ENCODE measurements at regions not wholly inside any gene's neighbourhood (a gene's known extent, or its start where the extent isn't known, plus 50 kb on each side); places are given as distances from the start of the nearest gene placed in this dataset.

- TF ChIP-seq TFDP2 (CRISPR knock-in tag; IDR thresholded peaks at IDR 0.05), result peak; percentile 22; the same call in 1 of the 2 replicates
- no peak for TF ChIP-seq ZNF256 (CRISPR knock-in tag; conservative IDR thresholded peaks at IDR 0.05)
- TF ChIP-seq MXD1 (CRISPR knock-in tag; IDR thresholded peaks at IDR 0.05), result no peak
- TF ChIP-seq RBFOX2 (IDR thresholded peaks at IDR 0.05; ENCODE audit: low read depth, low read length), result no peak
- TF ChIP-seq ZNF18 (CRISPR knock-in tag; IDR thresholded peaks at IDR 0.05; ENCODE audit: insufficient replicate concordance), result no peak
- no peak for TF ChIP-seq ZNF850 (CRISPR knock-in tag; conservative IDR thresholded peaks at IDR 0.05)
- TF ChIP-seq ZNF143 (CRISPR knock-in tag; IDR thresholded peaks at IDR 0.05), result peak; percentile 82
- TF ChIP-seq, protein P1, sequence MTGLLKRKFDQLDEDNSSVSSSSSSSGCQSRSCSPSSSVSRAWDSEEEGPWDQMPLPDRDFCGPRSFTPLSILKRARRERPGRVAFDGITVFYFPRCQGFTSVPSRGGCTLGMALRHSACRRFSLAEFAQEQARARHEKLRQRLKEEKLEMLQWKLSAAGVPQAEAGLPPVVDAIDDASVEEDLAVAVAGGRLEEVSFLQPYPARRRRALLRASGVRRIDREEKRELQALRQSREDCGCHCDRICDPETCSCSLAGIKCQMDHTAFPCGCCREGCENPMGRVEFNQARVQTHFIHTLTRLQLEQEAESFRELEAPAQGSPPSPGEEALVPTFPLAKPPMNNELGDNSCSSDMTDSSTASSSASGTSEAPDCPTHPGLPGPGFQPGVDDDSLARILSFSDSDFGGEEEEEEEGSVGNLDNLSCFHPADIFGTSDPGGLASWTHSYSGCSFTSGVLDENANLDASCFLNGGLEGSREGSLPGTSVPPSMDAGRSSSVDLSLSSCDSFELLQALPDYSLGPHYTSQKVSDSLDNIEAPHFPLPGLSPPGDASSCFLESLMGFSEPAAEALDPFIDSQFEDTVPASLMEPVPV (CRISPR knock-in tag; IDR thresholded peaks at IDR 0.05), result no peak
- no peak for TF ChIP-seq ZNF484 (CRISPR knock-in tag; IDR thresholded peaks at IDR 0.05; ENCODE audit: borderline replicate concordance, low read depth)
- no peak for TF ChIP-seq SMC3 (IDR thresholded peaks at IDR 0.05; ENCODE audit: low read length)
- TF ChIP-seq ZNF230 (CRISPR knock-in tag; IDR thresholded peaks at IDR 0.05), result 0 out of 2 replicates have a peak, but pooled peaks have one; percentile 3
- TF ChIP-seq ZNF792 (CRISPR knock-in tag; IDR thresholded peaks at IDR 0.05), result no peak
- TF ChIP-seq ZNF639 (CRISPR knock-in tag; conservative IDR thresholded peaks at IDR 0.05), result no peak
- TF ChIP-seq ATF1 (CRISPR knock-in tag; IDR thresholded peaks at IDR 0.05), result no peak
- TF ChIP-seq MZF1 (CRISPR knock-in tag; IDR thresholded peaks at IDR 0.05; ENCODE audit: borderline replicate concordance), result no peak
- TF ChIP-seq PHF21A (CRISPR knock-in tag; IDR thresholded peaks at IDR 0.05), result no peak
- TF ChIP-seq, protein P2, sequence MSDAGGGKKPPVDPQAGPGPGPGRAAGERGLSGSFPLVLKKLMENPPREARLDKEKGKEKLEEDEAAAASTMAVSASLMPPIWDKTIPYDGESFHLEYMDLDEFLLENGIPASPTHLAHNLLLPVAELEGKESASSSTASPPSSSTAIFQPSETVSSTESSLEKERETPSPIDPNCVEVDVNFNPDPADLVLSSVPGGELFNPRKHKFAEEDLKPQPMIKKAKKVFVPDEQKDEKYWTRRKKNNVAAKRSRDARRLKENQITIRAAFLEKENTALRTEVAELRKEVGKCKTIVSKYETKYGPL (CRISPR knock-in tag; IDR thresholded peaks at IDR 0.05), result no peak
- TF ChIP-seq SMAD3 (CRISPR knock-in tag; IDR thresholded peaks at IDR 0.05), result no peak
- TF ChIP-seq, protein P3, sequence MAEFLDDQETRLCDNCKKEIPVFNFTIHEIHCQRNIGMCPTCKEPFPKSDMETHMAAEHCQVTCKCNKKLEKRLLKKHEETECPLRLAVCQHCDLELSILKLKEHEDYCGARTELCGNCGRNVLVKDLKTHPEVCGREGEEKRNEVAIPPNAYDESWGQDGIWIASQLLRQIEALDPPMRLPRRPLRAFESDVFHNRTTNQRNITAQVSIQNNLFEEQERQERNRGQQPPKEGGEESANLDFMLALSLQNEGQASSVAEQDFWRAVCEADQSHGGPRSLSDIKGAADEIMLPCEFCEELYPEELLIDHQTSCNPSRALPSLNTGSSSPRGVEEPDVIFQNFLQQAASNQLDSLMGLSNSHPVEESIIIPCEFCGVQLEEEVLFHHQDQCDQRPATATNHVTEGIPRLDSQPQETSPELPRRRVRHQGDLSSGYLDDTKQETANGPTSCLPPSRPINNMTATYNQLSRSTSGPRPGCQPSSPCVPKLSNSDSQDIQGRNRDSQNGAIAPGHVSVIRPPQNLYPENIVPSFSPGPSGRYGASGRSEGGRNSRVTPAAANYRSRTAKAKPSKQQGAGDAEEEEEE (CRISPR knock-in tag; IDR thresholded peaks at IDR 0.05; ENCODE audit: borderline replicate concordance), result no peak
- no peak for TF ChIP-seq ARNTL (CRISPR knock-in tag; IDR thresholded peaks at IDR 0.05)
- peak; percentile 58 for TF ChIP-seq POLR2AphosphoS5 (IDR thresholded peaks at IDR 0.05; ENCODE audit: low read depth, low read length)
- TF ChIP-seq SALL1 (CRISPR knock-in tag; IDR thresholded peaks at IDR 0.05), result peak; percentile 17; the same call in 1 of the 2 replicates
- no peak for TF ChIP-seq ZSCAN31 (CRISPR knock-in tag; IDR thresholded peaks at IDR 0.05; ENCODE audit: low read depth)
- no peak for TF ChIP-seq CEBPG (CRISPR knock-in tag; IDR thresholded peaks at IDR 0.05)
These were observed 217.4 kb upstream of the SLC35B3 start (continued) for GRCh38 chr6:8652710-8653109.

All from HepG2 (cell line).